ENCODE measurements at regions not wholly inside any gene's neighbourhood (a gene's known extent, or its start where the extent isn't known, plus 50 kb on each side); places are given as distances from the start of the nearest gene placed in this dataset.

- DNase-seq: no peak
Observed at GRCh38 chr4:24144381-24144780, 254.5 kb upstream of the PPARGC1A start.

DNA sequence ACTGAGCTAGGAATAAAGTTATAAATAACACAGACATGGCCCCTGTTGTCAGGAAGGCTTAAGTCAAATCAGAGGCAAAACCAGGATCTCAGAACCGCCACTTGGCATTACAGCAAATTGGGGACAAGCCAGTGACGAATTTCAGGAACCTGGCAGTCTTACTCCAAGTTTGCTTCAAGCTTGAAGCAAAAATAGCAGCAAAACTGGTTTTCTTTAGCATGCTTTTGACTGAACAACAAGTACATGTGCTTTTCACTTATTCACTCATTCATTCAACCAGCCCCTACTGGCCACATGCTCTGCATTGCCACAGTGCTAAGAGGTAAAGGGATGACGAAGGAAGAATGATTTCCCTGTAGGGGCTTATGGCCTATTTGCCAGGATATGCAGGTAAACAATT is 253.9 kb upstream of the PPARGC1A start:
- no peak for DNase-seq

DNA sequence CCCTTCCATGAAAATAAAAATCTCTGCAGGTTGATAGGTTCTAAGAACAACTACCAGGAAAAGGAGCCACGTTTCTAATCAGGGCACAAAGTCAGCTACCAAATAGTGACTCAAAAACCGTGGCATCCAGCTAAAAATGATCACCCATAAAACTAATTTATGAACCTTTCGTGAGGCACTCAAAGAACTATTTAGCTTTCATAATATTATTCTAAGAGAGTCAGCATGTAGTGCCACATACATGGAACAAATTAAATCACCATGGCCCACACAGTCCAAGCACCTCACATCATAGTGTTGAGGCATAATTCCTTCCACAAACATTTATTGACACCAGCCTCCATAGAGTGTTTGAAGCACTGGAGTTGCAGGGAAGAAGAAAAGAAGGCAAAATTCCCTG is 252.0 kb upstream of the PPARGC1A start:
- no peak for DNase-seq

GRCh38 chr4:24140892-24141291 is 251.0 kb upstream of the PPARGC1A start:
- no peak for DNase-seq

DNA sequence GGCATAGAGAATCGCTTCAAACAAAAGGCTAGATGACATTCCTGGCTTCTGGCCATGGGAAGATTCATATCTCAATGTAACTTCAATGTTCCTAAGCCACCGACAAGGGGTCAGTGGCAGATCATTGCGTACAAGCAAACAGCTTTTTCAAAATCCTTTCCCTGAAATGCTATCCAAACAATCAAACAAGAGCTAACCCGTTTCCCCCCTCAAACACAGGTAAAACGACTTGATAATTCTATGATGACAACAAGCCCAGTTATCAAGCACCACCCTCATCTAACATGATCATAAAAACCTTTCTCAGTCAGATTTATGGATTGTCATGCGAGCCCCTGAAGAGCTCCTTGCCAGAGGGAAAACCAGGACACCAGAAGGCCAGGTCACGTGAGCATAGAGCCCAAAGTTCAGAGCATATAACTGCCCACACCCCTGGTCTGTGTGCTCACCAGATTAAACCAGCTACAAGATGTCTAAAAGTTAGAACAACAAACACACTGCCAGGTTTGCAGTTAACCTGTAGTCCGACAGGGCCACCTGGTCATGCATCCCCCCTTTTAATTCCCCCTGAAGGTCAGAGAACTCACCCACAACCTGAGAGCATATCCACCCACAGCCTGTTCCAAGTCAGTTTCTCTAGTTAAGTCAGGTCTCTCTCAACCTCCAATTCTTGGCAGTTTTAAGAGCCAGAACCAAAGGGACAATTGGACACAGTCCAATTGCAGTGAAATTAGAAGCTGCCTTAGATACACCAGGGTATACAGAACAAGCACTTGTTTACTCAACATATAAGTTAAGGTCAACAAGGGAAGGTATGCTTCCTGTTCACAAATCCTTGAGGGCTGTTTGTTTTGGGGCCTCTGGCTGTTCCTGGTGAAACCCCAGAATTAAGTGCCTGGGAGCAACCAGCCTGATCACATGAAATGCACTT is 248.1 kb upstream of the PPARGC1A start:
- no peak for DNase-seq

- DNase-seq: no peak
Observed at GRCh38 chr4:24131954-24132673, 242.3 kb upstream of the PPARGC1A start.

GRCh38 chr4:24130637-24131036 is 240.8 kb upstream of the PPARGC1A start:
- DNase-seq: no peak

DNA sequence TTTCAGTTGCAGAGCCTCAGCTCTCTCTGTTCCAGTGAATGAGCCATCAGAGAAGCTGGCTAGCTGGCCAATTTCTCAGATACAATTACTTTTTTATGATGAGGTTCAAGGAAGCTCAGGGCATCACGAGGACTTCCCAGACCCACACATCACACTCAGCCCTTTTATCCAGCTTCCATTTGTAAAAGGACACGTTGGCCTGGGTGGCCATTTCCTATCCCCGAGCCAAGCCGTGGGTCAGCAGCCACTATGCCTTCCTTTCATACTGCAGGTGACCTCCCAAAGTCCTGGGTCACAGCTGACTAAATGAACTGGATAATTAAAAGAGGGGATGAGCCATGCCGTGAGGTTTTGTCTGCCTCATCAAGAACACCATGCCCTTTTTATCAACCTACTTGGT is 236.9 kb upstream of the PPARGC1A start:
- DNase-seq: no peak

- DNase-seq: no peak
Observed at GRCh38 chr4:24121395-24122175, 231.7 kb upstream of the PPARGC1A start.

DNA sequence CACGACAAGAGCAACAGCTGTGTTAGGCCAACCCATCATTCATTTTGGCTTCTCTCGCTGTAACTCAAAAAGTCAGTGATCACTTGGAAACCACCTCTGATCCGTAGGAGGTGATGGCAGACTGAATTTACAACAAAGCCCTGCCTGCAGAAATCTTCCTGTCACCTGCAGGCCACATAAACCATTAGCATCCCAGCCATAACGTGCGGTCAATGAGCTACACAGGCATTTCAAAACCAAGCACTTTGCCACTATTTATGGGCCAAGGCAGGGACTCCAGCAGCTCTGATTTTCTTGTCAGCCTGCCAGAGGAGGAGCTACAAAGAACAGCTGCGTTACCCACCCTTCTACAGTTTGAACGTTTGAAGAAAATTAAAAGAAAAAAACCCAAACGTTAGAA is 228.1 kb upstream of the PPARGC1A start:
- DNase-seq: no peak

DNA sequence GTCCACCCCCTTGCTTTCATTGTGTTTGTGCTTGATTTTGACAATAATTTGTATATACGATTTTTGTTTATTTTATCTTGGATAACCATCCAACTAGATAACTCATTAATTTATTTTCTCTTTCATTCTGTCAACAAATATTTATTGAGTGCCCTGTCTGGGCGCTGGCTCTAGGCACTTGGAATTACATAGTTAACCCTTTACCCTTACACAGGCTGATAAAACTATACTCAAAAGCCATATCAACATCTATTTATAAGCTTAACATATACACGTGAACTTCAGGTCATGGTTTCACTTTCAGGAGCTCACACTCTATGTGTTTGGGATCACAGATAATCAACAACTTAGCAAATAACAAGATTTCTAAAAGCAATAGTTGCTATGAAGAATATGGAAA is 226.3 kb upstream of the PPARGC1A start:
- DNase-seq: no peak

- DNase-seq: no peak
Observed at GRCh38 chr4:24114919-24115500, 225.2 kb upstream of the PPARGC1A start.

DNA sequence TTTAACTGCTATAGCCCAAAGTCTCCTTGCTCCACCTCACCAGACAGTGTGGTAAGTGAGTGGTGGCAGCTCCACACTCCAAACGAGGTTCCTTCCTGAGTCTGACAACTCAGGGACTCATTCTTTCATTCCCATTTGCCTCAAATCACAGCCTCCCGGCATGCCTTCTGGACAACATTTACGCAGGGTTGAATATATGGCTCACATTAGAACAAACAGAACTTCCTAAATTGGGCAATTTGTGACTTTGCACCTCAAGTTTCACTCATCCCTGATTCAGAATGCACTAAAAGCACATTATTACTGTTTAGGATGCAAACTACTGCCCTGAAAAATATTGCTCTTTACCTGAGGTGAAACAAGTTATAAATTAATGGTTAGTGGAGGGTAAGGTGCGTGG is 224.6 kb upstream of the PPARGC1A start:
- no peak for DNase-seq

GRCh38 chr4:24112466-24112865 is 222.6 kb upstream of the PPARGC1A start:
- DNase-seq: no peak

DNA sequence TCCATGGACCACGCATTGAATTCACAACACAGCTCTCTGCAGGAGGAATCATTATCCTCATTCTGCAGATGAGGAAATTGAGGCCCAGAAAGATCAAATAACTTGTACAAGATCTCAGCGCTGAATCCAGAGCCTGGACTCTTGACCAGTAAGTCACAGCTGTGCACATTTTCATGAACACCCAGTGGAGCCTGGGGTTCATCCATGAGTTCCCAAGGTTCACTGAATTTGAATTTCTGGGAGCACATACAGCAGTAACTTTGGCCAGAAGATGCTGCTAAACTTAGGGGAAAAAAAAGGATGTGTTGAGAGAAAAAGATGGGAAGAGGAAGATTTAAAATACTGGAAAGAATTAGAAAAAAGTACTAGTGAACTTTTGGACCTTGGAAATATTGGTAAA is 218.7 kb upstream of the PPARGC1A start:
- DNase-seq: no peak

GRCh38 chr4:24105327-24106038 is 215.6 kb upstream of the PPARGC1A start:
- no peak for DNase-seq

DNA sequence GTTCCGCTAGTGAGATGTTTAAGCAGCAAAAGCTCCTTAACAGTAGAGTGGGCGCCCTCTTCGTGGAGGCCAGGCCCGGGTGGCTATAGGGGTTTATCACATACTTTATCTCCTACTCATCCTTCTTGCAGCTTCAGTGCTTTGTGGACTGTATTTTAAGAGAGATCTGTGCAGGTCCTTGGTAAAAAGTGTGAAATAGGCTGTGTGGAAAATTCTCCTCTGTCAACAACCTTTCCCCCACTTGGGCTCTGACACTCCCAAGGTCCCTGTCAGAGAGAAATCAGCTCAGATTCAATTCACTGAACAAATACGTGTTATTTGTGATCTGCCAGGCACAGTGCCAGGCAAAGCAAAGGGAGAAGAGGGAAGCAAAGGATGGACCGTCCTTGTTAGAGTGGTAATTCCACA is 214.3 kb upstream of the PPARGC1A start:
- DNase-seq: no peak

- DNase-seq: no peak
Observed at GRCh38 chr4:24103434-24104157, 213.7 kb upstream of the PPARGC1A start.

DNA sequence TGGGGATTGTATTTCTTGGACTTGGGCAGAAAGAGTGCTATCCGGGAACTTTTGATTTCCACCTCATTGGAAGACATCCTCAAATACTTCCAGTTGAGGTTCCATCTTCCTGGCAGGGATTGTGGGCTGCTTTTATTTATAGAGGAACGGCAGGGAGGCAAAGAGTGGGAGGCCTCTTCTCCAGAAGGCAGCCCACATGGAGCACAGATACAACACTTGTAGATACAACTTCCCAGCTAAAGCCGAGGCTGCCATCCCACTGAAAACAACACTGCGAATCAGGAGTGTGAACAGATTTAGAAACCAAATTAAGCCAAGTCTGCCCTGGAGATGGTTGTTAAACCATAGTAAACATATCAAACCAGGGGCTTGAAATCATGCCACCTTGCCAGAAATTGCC is 212.8 kb upstream of the PPARGC1A start:
- DNase-seq: no peak

DNA sequence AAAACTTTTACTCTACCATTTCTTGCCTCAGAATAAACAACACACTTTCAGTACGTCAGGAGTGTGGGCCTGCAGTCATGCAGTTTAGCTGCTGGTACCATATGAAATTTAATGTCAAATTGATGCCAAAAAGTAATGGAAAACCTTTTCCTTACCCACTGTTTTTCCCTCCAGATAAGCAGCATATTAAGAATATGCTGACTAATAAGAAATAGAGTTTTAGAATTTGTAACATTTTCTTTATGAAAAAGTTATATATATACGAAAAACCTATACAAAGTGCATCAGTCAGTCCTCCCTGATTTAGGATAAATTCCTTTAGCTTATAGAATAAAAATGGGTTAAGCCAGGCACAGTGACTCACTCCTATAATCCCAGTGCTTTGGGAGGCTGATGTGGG is 206.8 kb upstream of the PPARGC1A start:
- DNase-seq: no peak

GRCh38 chr4:24094726-24095125 is 204.9 kb upstream of the PPARGC1A start:
- no peak for DNase-seq

- no peak for DNase-seq
Observed at GRCh38 chr4:24093446-24093845, 203.6 kb upstream of the PPARGC1A start.

Measured in T-helper 9 cell (primary cell).